IMR-90 (cell line): ENCODE measurements at regions not wholly inside any gene's neighbourhood (a gene's known extent, or its start where the extent isn't known, plus 50 kb on each side); places are given as distances from the start of the nearest gene placed in this dataset.

Source experiments
- ATAC-seq: fragments of 200-7000 bp; cut with Tn5 transposase; 2 replicates; pipeline ENCODE4 v1.9.1; 2020; ENCODE audit warnings: low read depth, mild to moderate bottlenecking, moderate library complexity
- BruUV-seq: library from RNA; stranded (reverse); fragments of 400-500 nt; replicated peaks from 2 replicates; lab custom pipeline; 2021; lab: Mats Ljungman, UMichigan
- CTCF ChIA-PET: fragments of 300-600 bp; formaldehyde crosslinking; extraction: SDS; loops from one replicate; lab custom pipeline; 2021; ENCODE audit warnings: antibody characterized with exemption; lab: Yijun Ruan, JAX
- POLR2A ChIA-PET: fragments of 300-600 bp; sonication (Branson Sonifier 250); formaldehyde crosslinking; loops from one replicate; lab custom pipeline; 2022; ENCODE audit warnings: antibody characterized with exemption; ENCODE audit not compliant: unreplicated experiment; lab: Charles Lee
- DNase-seq: peaks from one replicate; pipeline ENCODE4 v3.0.0; 2013
- H2AFZ ChIP-seq: replicated peaks from 2 replicates; pipeline ENCODE3; 2013; ENCODE audit warnings: low read length, mild to moderate bottlenecking; ENCODE audit not compliant: poor library complexity
- H2AK5ac ChIP-seq: 2 replicates; pipeline ENCODE4 v1.6.1; 2013; ENCODE audit warnings: low read depth, low read length, inconsistent platforms
- H2AK9ac ChIP-seq: replicated peaks from 2 replicates; pipeline ENCODE3; 2013; ENCODE audit warnings: mild to moderate bottlenecking, low read depth, low read length, moderate library complexity; ENCODE audit not compliant: poor library complexity
- H2BK120ac ChIP-seq: 2 replicates; pipeline ENCODE4 v1.6.1; 2013; ENCODE audit warnings: low read depth, low read length, inconsistent platforms
- H2BK15ac ChIP-seq: 3 replicates; pipeline ENCODE4 v1.6.1; 2013; ENCODE audit warnings: low read depth, low read length, inconsistent platforms
- H2BK20ac ChIP-seq: 2 replicates; pipeline ENCODE4 v1.6.1; 2013; ENCODE audit warnings: low read depth, mild to moderate bottlenecking, inconsistent platforms, low read length, moderate library complexity
- H2BK5ac ChIP-seq: 2 replicates; pipeline ENCODE4 v1.6.1; 2013; ENCODE audit warnings: mild to moderate bottlenecking, low read depth, low read length, inconsistent platforms; ENCODE audit not compliant: poor library complexity, severe bottlenecking
- H3K14ac ChIP-seq: replicated peaks from 2 replicates; pipeline ENCODE4 v1.6.1; 2013; ENCODE audit warnings: low read depth, low read length, inconsistent platforms
- H3K18ac ChIP-seq: 2 replicates; pipeline ENCODE4 v1.6.1; 2013; ENCODE audit warnings: low read depth, low read length, control low read depth
- H3K23ac ChIP-seq: 2 replicates; pipeline ENCODE4 v1.6.1; 2013; ENCODE audit warnings: low read depth, low read length, inconsistent platforms
- H3K27ac ChIP-seq: 2 replicates; pipeline ENCODE4 v1.5.1; 2013; ENCODE audit warnings: mild to moderate bottlenecking, control low read depth, low read length; ENCODE audit not compliant: insufficient read depth
- H3K27me3 ChIP-seq: 2 replicates; pipeline ENCODE4 v1.6.1; 2013; ENCODE audit warnings: low read length; ENCODE audit not compliant: control insufficient read depth, insufficient read depth
- H3K36me3 ChIP-seq: 2 replicates; pipeline ENCODE4 v1.6.1; 2013; ENCODE audit warnings: low read length, mixed read lengths; ENCODE audit not compliant: control insufficient read depth, insufficient read depth
- H3K4ac ChIP-seq: 2 replicates; pipeline ENCODE4 v1.6.1; 2013; ENCODE audit warnings: low read depth, low read length, inconsistent platforms
- H3K4me1 ChIP-seq: 2 replicates; pipeline ENCODE4 v1.6.1; 2013; ENCODE audit warnings: low read length, mixed read lengths; ENCODE audit not compliant: control insufficient read depth, insufficient read depth
- H3K4me2 ChIP-seq: 2 replicates; pipeline ENCODE4 v1.6.1; 2013; ENCODE audit warnings: low read depth, mild to moderate bottlenecking, control low read depth, low read length, moderate library complexity
- H3K4me3 ChIP-seq: 2 replicates; pipeline ENCODE4 v1.5.1; 2013; ENCODE audit warnings: low read depth, mild to moderate bottlenecking, control low read depth, low read length, moderate library complexity; ENCODE audit not compliant: insufficient read depth
- H3K56ac ChIP-seq: 2 replicates; pipeline ENCODE4 v1.6.1; 2013; ENCODE audit warnings: low read length, inconsistent platforms; ENCODE audit not compliant: insufficient read depth; ENCODE audit errors: extremely low read depth
- H3K79me1 ChIP-seq, 2 experiments: 2 replicates each; pipeline ENCODE4 v1.6.1; 2013; ENCODE audit warnings: low read length in 2 of 2, inconsistent platforms in 1 of 2, low read depth in 1 of 2
- H3K9ac ChIP-seq: 2 replicates; pipeline ENCODE4 v1.6.1; 2013; ENCODE audit warnings: low read depth, low read length, control low read depth
- H3K9me1 ChIP-seq: 2 replicates; pipeline ENCODE4 v1.6.1; 2013; ENCODE audit warnings: low read length, inconsistent platforms; ENCODE audit not compliant: insufficient read depth
- H3K9me3 ChIP-seq: 2 replicates; pipeline ENCODE4 v1.6.1; 2013; ENCODE audit warnings: low read length; ENCODE audit not compliant: control insufficient read depth, insufficient read depth
- H4K20me1 ChIP-seq: 2 replicates; pipeline ENCODE4 v1.6.1; 2013; ENCODE audit warnings: low read length, inconsistent platforms; ENCODE audit not compliant: insufficient read depth
- H4K5ac ChIP-seq: 2 replicates; pipeline ENCODE4 v1.6.1; 2013; ENCODE audit warnings: mild to moderate bottlenecking, low read depth, low read length, control low read depth
- H4K8ac ChIP-seq, 2 experiments: 2 replicates each; pipeline ENCODE4 v1.6.1; 2013; ENCODE audit warnings: low read depth in 2 of 2, low read length in 2 of 2, control low read depth in 1 of 2, inconsistent platforms in 1 of 2
- H4K91ac ChIP-seq: 2 replicates; pipeline ENCODE4 v1.6.1; 2013; ENCODE audit warnings: low read depth, low read length, inconsistent platforms; ENCODE audit not compliant: insufficient read depth
- BHLHE40 ChIP-seq: fragments of 150-350 bp; IDR thresholded peaks from 2 replicates; pipeline ENCODE4 v1.6.1; 2016; ENCODE audit warnings: mild to moderate bottlenecking, low read depth, low read length
- CEBPB ChIP-seq: IDR thresholded peaks from 2 replicates; pipeline ENCODE4 v1.6.1; 2012; ENCODE audit warnings: low read depth, low read length, improper control_type of control experiment
- FOS ChIP-seq: fragments of 150-350 bp; IDR thresholded peaks from 2 replicates; pipeline ENCODE4 v1.6.1; 2016; ENCODE audit warnings: low read depth, low read length
- MAZ ChIP-seq: IDR thresholded peaks from 2 replicates; pipeline ENCODE4 v1.6.1; 2012; ENCODE audit warnings: low read depth, mild to moderate bottlenecking, low read length, improper control_type of control experiment, moderate library complexity, borderline replicate concordance
- POLR2A ChIP-seq: IDR thresholded peaks from 2 replicates; pipeline ENCODE4 v1.6.1; 2012; ENCODE audit warnings: mild to moderate bottlenecking, low read depth, low read length
- RAD21 ChIP-seq: IDR thresholded peaks from 2 replicates; pipeline ENCODE4 v1.6.1; 2012; ENCODE audit warnings: low read length, improper control_type of control experiment
- RCOR1 ChIP-seq: IDR thresholded peaks from 2 replicates; pipeline ENCODE4 v1.6.1; 2012; ENCODE audit warnings: mild to moderate bottlenecking, low read length, improper control_type of control experiment; ENCODE audit not compliant: insufficient replicate concordance
- SMC3 ChIP-seq: fragments of 150-350 bp; IDR thresholded peaks from 2 replicates; pipeline ENCODE4 v1.6.1; 2016; ENCODE audit warnings: low read depth, mild to moderate bottlenecking, antibody characterized with exemption, low read length, moderate library complexity
- USF2 ChIP-seq: fragments of 150-350 bp; IDR thresholded peaks from 2 replicates; pipeline ENCODE4 v1.6.1; 2017; ENCODE audit warnings: mild to moderate bottlenecking, antibody characterized with exemption, low read length, low read depth
- WGBS, 2 experiments: methylation state at CpG; one replicate each; pipeline versions ENCODE4 v1.1.5 to v1.1.7; 2013; ENCODE audit warnings: missing lambda C conversion rate in 2 of 2; ENCODE audit not compliant: insufficient read length in 1 of 2; ENCODE audit errors: extremely low coverage in 2 of 2; 5-methylcytosine and 5-hydroxymethylcytosine counted together
- dilution Hi-C: fragments of 300-500 bp; cut with HindIII; formaldehyde crosslinking; loops from one replicate; pipeline ENCODE4 v1.14.3; 2018; ENCODE audit warnings: low sequenced_read_pairs; ENCODE audit not compliant: unreplicated experiment
- in situ Hi-C: fragments of 300-500 bp; cut with MboI; formaldehyde crosslinking; loops from 3 replicates; pipeline ENCODE4 v1.14.3; 2019; ENCODE audit warnings: low sequenced_read_pairs, inconsistent platforms, mixed read lengths
- intact Hi-C: fragments of 100-400 bp; cut with micrococcal nuclease; formaldehyde crosslinking; loops from 2 replicates; pipeline ENCODE4 v1.10.0; 2022
- TF ChIP-seq, protein P1 (sequence below): conservative IDR thresholded peaks from 2 replicates; pipeline ENCODE4 v1.5.1; 2012; ENCODE audit warnings: mild to moderate bottlenecking, low read depth, low read length, improper control_type of control experiment
- TF ChIP-seq, protein P2 (sequence below): fragments of 150-350 bp; IDR thresholded peaks from 2 replicates; pipeline ENCODE4 v1.6.1; 2016; ENCODE audit warnings: low read depth, mild to moderate bottlenecking, low read length, moderate library complexity, borderline replicate concordance

DNA sequence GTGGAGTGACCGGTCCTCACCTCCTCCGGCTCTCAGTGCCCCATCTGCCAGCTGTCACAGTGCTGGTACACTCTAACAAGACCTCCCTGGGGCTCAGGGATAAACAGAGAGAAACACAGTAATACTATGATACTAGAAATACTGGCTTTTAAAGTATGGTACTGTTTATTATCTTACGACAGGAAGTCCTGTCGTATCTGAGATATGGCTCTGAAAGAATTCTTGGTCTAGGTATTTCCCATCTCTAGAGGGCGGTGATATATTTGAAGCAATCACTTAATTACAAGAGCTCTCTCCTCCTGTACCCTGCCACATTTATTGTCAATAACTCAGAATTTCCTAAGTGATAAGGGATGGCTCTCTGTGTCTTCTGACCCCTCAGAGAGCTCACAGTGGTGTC is 119.1 kb downstream of the RRM1 start:
- Histone ChIP-seq H2BK120ac (no peak overlapping the region), H2BK20ac (no peak overlapping the region), H3K9me3 (no peaks in the 10 kb centered on the region), H3K4me2 (no peak overlapping the region), H3K36me3 (no peaks in the 10 kb centered on the region), H3K79me1 (no peaks in the 10 kb centered on the region), H3K14ac (no peak overlapping the region), H4K91ac (no peak overlapping the region), H3K18ac (no peak overlapping the region), H4K5ac (no peak overlapping the region), H3K4ac (no peak overlapping the region), H2BK15ac (no peak overlapping the region), H2AK9ac (no peak overlapping the region), H4K8ac (no peak overlapping the region), H2AK5ac (no peak overlapping the region), H2AFZ (no peak overlapping the region), H3K9ac (no peak overlapping the region), H3K4me1 (no peaks in the 10 kb centered on the region), H4K20me1 (no peaks in the 10 kb centered on the region), H3K4me3 (no peak overlapping the region), H3K9me1 (no peaks in the 10 kb centered on the region), H3K27me3 (peaks cover 12% of the 10 kb centered on the region), H3K56ac (no peak overlapping the region), H3K27ac (no peak overlapping the region), H2BK5ac (no peak overlapping the region), H3K23ac (no peak overlapping the region)
- POLR2A ChIA-PET = interaction anchor here (0.7 kb wide), 1 partner anchor 26 kb away, joined by 5 read pairs; no protein-coding TSS in a partner anchor
- dilution Hi-C loops (no loop called here), in situ Hi-C loops (no loop called here), intact Hi-C loops (no loop called here)
- no TSS peak for BruUV-seq
- no peak for ATAC-seq
- no peak for DNase-seq
- no CpG with 5 or more reads among the region's 5 CpGs for WGBS, 2 experiments
- TF ChIP-seq RAD21 (no peak), BHLHE40 (no peak), CEBPB (no peak), USF2 (no peak), POLR2A (no peak), FOS (no peak), RCOR1 (no peak), MAZ (no peak), SMC3 (no peak)
- TF ChIP-seq, protein P1, sequence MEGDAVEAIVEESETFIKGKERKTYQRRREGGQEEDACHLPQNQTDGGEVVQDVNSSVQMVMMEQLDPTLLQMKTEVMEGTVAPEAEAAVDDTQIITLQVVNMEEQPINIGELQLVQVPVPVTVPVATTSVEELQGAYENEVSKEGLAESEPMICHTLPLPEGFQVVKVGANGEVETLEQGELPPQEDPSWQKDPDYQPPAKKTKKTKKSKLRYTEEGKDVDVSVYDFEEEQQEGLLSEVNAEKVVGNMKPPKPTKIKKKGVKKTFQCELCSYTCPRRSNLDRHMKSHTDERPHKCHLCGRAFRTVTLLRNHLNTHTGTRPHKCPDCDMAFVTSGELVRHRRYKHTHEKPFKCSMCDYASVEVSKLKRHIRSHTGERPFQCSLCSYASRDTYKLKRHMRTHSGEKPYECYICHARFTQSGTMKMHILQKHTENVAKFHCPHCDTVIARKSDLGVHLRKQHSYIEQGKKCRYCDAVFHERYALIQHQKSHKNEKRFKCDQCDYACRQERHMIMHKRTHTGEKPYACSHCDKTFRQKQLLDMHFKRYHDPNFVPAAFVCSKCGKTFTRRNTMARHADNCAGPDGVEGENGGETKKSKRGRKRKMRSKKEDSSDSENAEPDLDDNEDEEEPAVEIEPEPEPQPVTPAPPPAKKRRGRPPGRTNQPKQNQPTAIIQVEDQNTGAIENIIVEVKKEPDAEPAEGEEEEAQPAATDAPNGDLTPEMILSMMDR = no peak
- TF ChIP-seq, protein P2, sequence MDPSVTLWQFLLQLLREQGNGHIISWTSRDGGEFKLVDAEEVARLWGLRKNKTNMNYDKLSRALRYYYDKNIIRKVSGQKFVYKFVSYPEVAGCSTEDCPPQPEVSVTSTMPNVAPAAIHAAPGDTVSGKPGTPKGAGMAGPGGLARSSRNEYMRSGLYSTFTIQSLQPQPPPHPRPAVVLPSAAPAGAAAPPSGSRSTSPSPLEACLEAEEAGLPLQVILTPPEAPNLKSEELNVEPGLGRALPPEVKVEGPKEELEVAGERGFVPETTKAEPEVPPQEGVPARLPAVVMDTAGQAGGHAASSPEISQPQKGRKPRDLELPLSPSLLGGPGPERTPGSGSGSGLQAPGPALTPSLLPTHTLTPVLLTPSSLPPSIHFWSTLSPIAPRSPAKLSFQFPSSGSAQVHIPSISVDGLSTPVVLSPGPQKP = no peak
- CTCF ChIA-PET = interaction anchor here (1.1 kb wide), 1 partner anchor 27 kb away, joined by 5 read pairs; no protein-coding TSS in a partner anchor
